Neural cell (in vitro differentiated cells): ENCODE measurements at regions not wholly inside any gene's neighbourhood (a gene's known extent, or its start where the extent isn't known, plus 50 kb on each side); places are given as distances from the start of the nearest gene placed in this dataset.

Experiments
- REST ChIP-seq: IDR thresholded peaks from 2 replicates; pipeline ENCODE4 v1.6.1; 2012; ENCODE audit warnings: borderline replicate concordance
- TAF1 ChIP-seq: IDR thresholded peaks from 2 replicates; pipeline ENCODE4 v1.6.1; 2012; ENCODE audit warnings: low read depth
- TF ChIP-seq, protein P1 (sequence below): fragments of 450-650 bp; IDR thresholded peaks from 2 replicates; pipeline ENCODE4 v1.5.1; 2014; ENCODE audit warnings: antibody characterized with exemption, mild to moderate bottlenecking, moderate library complexity; ENCODE audit not compliant: poor library complexity, severe bottlenecking

- TF ChIP-seq REST (no peak), TAF1 (no peak)
- TF ChIP-seq, protein P1, sequence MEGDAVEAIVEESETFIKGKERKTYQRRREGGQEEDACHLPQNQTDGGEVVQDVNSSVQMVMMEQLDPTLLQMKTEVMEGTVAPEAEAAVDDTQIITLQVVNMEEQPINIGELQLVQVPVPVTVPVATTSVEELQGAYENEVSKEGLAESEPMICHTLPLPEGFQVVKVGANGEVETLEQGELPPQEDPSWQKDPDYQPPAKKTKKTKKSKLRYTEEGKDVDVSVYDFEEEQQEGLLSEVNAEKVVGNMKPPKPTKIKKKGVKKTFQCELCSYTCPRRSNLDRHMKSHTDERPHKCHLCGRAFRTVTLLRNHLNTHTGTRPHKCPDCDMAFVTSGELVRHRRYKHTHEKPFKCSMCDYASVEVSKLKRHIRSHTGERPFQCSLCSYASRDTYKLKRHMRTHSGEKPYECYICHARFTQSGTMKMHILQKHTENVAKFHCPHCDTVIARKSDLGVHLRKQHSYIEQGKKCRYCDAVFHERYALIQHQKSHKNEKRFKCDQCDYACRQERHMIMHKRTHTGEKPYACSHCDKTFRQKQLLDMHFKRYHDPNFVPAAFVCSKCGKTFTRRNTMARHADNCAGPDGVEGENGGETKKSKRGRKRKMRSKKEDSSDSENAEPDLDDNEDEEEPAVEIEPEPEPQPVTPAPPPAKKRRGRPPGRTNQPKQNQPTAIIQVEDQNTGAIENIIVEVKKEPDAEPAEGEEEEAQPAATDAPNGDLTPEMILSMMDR = no peak
These were observed 1021.9 kb upstream of the AUTS2 start for GRCh38 chr7:68576366-68576765.
